ENCODE measurements at regions not wholly inside any gene's neighbourhood (a gene's known extent, or its start where the extent isn't known, plus 50 kb on each side); places are given as distances from the start of the nearest gene placed in this dataset.
A peak's percentile ranks its signal among the peaks of the same experiment; 100 is the strongest.

DNA sequence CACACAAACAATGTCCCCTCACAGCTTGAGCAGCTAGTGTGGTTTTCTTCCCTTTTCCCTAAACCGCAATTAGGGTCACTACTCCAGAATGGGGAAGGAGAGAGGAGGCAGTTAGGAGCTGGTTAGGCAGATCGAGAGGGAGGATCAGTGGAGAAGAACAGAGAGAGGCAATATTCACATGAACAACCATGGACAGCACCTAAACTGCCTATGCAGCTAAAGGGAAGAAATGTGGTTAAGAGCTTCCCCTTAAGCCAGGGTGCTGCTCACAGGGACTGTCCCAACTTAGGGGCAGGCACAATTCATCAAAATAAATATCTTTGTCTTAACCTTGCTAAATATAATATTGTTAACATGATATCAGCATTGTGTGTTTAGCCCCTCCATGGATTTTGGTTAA lies 359.3 kb upstream of the CDH18 start:
- no peak overlapping the region for H3K4me2 ChIP-seq (ENCODE audit: control insufficient read depth, insufficient read depth)
- intact Hi-C loops (cut with micrococcal nuclease; ENCODE audit: unreplicated experiment): no loop called here
- TF ChIP-seq BCL11A (IDR thresholded peaks at IDR 0.05; ENCODE audit: low read depth, low read length) (no peak), WRNIP1 (IDR thresholded peaks at IDR 0.05; ENCODE audit: borderline replicate concordance, low read depth, low read length) (no peak), CHD1 (IDR thresholded peaks at IDR 0.05; ENCODE audit: low read depth, low read length) (no peak)
- TF ChIP-seq, protein P1, sequence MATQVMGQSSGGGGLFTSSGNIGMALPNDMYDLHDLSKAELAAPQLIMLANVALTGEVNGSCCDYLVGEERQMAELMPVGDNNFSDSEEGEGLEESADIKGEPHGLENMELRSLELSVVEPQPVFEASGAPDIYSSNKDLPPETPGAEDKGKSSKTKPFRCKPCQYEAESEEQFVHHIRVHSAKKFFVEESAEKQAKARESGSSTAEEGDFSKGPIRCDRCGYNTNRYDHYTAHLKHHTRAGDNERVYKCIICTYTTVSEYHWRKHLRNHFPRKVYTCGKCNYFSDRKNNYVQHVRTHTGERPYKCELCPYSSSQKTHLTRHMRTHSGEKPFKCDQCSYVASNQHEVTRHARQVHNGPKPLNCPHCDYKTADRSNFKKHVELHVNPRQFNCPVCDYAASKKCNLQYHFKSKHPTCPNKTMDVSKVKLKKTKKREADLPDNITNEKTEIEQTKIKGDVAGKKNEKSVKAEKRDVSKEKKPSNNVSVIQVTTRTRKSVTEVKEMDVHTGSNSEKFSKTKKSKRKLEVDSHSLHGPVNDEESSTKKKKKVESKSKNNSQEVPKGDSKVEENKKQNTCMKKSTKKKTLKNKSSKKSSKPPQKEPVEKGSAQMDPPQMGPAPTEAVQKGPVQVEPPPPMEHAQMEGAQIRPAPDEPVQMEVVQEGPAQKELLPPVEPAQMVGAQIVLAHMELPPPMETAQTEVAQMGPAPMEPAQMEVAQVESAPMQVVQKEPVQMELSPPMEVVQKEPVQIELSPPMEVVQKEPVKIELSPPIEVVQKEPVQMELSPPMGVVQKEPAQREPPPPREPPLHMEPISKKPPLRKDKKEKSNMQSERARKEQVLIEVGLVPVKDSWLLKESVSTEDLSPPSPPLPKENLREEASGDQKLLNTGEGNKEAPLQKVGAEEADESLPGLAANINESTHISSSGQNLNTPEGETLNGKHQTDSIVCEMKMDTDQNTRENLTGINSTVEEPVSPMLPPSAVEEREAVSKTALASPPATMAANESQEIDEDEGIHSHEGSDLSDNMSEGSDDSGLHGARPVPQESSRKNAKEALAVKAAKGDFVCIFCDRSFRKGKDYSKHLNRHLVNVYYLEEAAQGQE (IDR thresholded peaks at IDR 0.05; ENCODE audit: low read depth, low read length): peak; percentile 48; the same call in 1 of the 2 replicates

DNA sequence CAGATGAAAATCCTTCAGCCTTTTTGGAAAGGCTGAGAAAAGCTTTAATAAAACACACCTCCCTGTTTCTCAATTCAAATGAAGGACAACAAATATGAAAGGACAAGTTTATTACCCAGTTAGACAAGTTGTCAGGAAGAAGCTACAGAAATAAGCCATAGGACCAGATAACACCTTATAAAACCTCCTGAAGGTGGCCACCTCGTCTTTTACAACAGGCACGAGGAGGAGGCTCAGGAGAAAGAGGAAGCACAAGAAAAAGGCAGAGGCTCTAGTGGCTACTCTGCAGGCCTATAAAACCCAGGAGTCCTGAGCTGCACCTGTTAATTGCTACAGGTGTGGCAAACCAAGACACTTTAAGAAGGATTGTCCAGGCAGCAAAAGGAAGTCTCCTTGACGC lies 352.1 kb upstream of the CDH18 start:
- H3K27me3 ChIP-seq (replicated peaks in 1 of 2; ENCODE audit: control insufficient read depth in 2 of 2, insufficient read depth in 2 of 2, low read length in 1 of 2): no peaks in the 10 kb centered on the region
- H4K20me1 ChIP-seq (ENCODE audit: control insufficient read depth, insufficient read depth): no peaks in the 10 kb centered on the region
- DNase-seq (ENCODE audit: low read depth, low spot score) (no peak), FAIRE-seq (no peak), ATAC-seq (no peak)
- SMC1A ChIA-PET (ENCODE audit: uncharacterized antibody, unreplicated experiment): interaction anchor here (0.5 kb wide), 1 partner anchor 1108 kb away, joined by 3 read pairs; no protein-coding TSS in a partner anchor
- no peak overlapping the region for H3K27ac ChIP-seq (ENCODE audit: control insufficient read depth, insufficient read depth)
- no peaks in the 10 kb centered on the region for H3K9me3 ChIP-seq (replicated peaks; ENCODE audit: control insufficient read depth, insufficient read depth, low read length)
- in situ Hi-C loops (cut with MboI): no loop called here
- no peak overlapping the region for H3K4me2 ChIP-seq (ENCODE audit: control insufficient read depth, insufficient read depth)
- no TSS peak for BruUV-seq (replicated peaks)
- no peak overlapping the region for H3K4me3 ChIP-seq
- H3K9ac ChIP-seq (ENCODE audit: control insufficient read depth, insufficient read depth, low read length): no peak overlapping the region
- WGBS (ENCODE audit: insufficient coverage, insufficient replicate concordance, low lambda C conversion rate, missing lambda C conversion rate): 3% methylated on average over 3 of the region's 3 CpGs
- H2AFZ ChIP-seq (ENCODE audit: control insufficient read depth, low read depth, low read length): no peak overlapping the region
- RAD21 ChIA-PET (ENCODE audit: unreplicated experiment): no interaction called here
- POLR2A ChIA-PET: no interaction called here
- H3K36me3 ChIP-seq (ENCODE audit: control insufficient read depth in 2 of 2, insufficient read depth in 2 of 2, low read length in 1 of 2): no peaks in the 10 kb centered on the region
- H3K79me2 ChIP-seq (ENCODE audit: control insufficient read depth, insufficient read depth, low read length): no peaks in the 10 kb centered on the region
- H3K4me1 ChIP-seq (ENCODE audit: control insufficient read depth, insufficient read depth, low read length): no peaks in the 10 kb centered on the region
- intact Hi-C loops (cut with micrococcal nuclease; ENCODE audit: unreplicated experiment): no loop called here
- CTCF ChIA-PET: no interaction called here
- TF ChIP-seq CBX3 (IDR thresholded peaks at IDR 0.05; ENCODE audit: borderline replicate concordance, low read depth) (no peak), SMAD1 (IDR thresholded peaks at IDR 0.05; ENCODE audit: low read depth, partially characterized antibody) (no peak), JUNB (IDR thresholded peaks at IDR 0.05) (no peak), EZH2 (IDR thresholded peaks at IDR 0.05; ENCODE audit: borderline replicate concordance, control insufficient read depth, low read depth, low read length) (no peak), IRF4 (IDR thresholded peaks at IDR 0.05; ENCODE audit: low read depth, low read length) (no peak), TCF7 (IDR thresholded peaks at IDR 0.05; ENCODE audit: borderline replicate concordance) (no peak), BCL11A (IDR thresholded peaks at IDR 0.05; ENCODE audit: low read depth, low read length) (no peak), KDM1A (IDR thresholded peaks at IDR 0.05; ENCODE audit: borderline replicate concordance) (no peak)
- TF ChIP-seq, protein P2, sequence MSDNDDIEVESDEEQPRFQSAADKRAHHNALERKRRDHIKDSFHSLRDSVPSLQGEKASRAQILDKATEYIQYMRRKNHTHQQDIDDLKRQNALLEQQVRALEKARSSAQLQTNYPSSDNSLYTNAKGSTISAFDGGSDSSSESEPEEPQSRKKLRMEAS (IDR thresholded peaks at IDR 0.05; ENCODE audit: low read depth, low read length): no peak
- TF ChIP-seq, protein P3, sequence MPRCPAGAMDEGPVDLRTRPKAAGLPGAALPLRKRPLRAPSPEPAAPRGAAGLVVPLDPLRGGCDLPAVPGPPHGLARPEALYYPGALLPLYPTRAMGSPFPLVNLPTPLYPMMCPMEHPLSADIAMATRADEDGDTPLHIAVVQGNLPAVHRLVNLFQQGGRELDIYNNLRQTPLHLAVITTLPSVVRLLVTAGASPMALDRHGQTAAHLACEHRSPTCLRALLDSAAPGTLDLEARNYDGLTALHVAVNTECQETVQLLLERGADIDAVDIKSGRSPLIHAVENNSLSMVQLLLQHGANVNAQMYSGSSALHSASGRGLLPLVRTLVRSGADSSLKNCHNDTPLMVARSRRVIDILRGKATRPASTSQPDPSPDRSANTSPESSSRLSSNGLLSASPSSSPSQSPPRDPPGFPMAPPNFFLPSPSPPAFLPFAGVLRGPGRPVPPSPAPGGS (IDR thresholded peaks at IDR 0.05; ENCODE audit: borderline replicate concordance, insufficient read depth, low read depth, low read length, poor library complexity, severe bottlenecking): no peak

More for the DNA sequence above, 359.3 kb upstream of the CDH18 start:
- Histone ChIP-seq H3K27me3 (replicated peaks in 1 of 2; ENCODE audit: control insufficient read depth in 2 of 2, insufficient read depth in 2 of 2, low read length in 1 of 2) (no peaks in the 10 kb centered on the region), H4K20me1 (ENCODE audit: control insufficient read depth, insufficient read depth) (no peaks in the 10 kb centered on the region), H3K36me3 (ENCODE audit: control insufficient read depth in 2 of 2, insufficient read depth in 2 of 2, low read length in 1 of 2) (no peaks in the 10 kb centered on the region), H3K79me2 (ENCODE audit: control insufficient read depth, insufficient read depth, low read length) (no peaks in the 10 kb centered on the region), H3K27ac (ENCODE audit: control insufficient read depth, insufficient read depth) (no peak overlapping the region), H3K4me1 (ENCODE audit: control insufficient read depth, insufficient read depth, low read length) (no peaks in the 10 kb centered on the region), H3K9ac (ENCODE audit: control insufficient read depth, insufficient read depth, low read length) (no peak overlapping the region), H2AFZ (ENCODE audit: control insufficient read depth, low read depth, low read length) (no peak overlapping the region), H3K4me3 (no peak overlapping the region), H3K9me3 (replicated peaks; ENCODE audit: control insufficient read depth, insufficient read depth, low read length) (no peaks in the 10 kb centered on the region)
- ATAC-seq (no peak), FAIRE-seq (no peak), DNase-seq (ENCODE audit: low read depth, low spot score) (no peak)
- in situ Hi-C loops (cut with MboI): no loop called here
- ChIA-PET POLR2A (no interaction called here), CTCF (no interaction called here), RAD21 (ENCODE audit: unreplicated experiment) (no interaction called here), SMC1A (ENCODE audit: uncharacterized antibody, unreplicated experiment) (no interaction called here)
- BruUV-seq (replicated peaks): no TSS peak
- 17% methylated on average over 2 of the region's 2 CpGs for WGBS (ENCODE audit: insufficient coverage, insufficient replicate concordance, low lambda C conversion rate, missing lambda C conversion rate)

Measured in GM12878 (cell line).